ENCODE measurements at regions not wholly inside any gene's neighbourhood (a gene's known extent, or its start where the extent isn't known, plus 50 kb on each side); places are given as distances from the start of the nearest gene placed in this dataset.

DNA sequence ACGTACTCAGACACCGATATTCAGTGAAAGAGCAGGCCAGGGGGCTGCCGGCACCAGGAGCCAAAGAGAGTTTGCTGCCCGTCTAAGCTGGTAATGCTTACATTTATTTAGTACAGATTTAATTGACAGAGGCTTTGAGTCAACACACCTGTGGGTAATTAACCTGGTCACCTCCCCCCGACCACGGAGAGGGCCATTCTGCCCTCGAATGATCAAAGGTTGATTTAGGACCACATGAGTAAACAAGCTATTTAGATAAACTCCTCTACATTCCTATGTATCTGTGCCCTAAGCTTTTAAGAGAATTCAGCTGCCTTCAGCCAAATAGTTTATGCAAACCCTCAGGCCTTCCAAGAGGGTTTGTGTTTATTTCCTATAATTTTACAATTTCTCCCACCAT is 164.8 kb downstream of the IPMK start:
- TF ChIP-seq PPARA (CRISPR knock-in tag; IDR thresholded peaks at IDR 0.05; ENCODE audit: borderline replicate concordance) (no peak), RARB (CRISPR knock-in tag; IDR thresholded peaks at IDR 0.05) (no peak), OSR1 (CRISPR knock-in tag; IDR thresholded peaks at IDR 0.05) (no peak), ZFP30 (CRISPR knock-in tag; IDR thresholded peaks at IDR 0.05) (no peak)
- TF ChIP-seq, protein P1, sequence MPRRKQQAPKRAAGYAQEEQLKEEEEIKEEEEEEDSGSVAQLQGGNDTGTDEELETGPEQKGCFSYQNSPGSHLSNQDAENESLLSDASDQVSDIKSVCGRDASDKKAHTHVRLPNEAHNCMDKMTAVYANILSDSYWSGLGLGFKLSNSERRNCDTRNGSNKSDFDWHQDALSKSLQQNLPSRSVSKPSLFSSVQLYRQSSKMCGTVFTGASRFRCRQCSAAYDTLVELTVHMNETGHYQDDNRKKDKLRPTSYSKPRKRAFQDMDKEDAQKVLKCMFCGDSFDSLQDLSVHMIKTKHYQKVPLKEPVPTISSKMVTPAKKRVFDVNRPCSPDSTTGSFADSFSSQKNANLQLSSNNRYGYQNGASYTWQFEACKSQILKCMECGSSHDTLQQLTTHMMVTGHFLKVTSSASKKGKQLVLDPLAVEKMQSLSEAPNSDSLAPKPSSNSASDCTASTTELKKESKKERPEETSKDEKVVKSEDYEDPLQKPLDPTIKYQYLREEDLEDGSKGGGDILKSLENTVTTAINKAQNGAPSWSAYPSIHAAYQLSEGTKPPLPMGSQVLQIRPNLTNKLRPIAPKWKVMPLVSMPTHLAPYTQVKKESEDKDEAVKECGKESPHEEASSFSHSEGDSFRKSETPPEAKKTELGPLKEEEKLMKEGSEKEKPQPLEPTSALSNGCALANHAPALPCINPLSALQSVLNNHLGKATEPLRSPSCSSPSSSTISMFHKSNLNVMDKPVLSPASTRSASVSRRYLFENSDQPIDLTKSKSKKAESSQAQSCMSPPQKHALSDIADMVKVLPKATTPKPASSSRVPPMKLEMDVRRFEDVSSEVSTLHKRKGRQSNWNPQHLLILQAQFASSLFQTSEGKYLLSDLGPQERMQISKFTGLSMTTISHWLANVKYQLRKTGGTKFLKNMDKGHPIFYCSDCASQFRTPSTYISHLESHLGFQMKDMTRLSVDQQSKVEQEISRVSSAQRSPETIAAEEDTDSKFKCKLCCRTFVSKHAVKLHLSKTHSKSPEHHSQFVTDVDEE (CRISPR knock-in tag; IDR thresholded peaks at IDR 0.05), result no peak
- TF ChIP-seq, protein P2, sequence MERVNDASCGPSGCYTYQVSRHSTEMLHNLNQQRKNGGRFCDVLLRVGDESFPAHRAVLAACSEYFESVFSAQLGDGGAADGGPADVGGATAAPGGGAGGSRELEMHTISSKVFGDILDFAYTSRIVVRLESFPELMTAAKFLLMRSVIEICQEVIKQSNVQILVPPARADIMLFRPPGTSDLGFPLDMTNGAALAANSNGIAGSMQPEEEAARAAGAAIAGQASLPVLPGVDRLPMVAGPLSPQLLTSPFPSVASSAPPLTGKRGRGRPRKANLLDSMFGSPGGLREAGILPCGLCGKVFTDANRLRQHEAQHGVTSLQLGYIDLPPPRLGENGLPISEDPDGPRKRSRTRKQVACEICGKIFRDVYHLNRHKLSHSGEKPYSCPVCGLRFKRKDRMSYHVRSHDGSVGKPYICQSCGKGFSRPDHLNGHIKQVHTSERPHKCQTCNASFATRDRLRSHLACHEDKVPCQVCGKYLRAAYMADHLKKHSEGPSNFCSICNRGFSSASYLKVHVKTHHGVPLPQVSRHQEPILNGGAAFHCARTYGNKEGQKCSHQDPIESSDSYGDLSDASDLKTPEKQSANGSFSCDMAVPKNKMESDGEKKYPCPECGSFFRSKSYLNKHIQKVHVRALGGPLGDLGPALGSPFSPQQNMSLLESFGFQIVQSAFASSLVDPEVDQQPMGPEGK (CRISPR knock-in tag; IDR thresholded peaks at IDR 0.05; ENCODE audit: borderline replicate concordance), result no peak
- TF ChIP-seq, protein P3, sequence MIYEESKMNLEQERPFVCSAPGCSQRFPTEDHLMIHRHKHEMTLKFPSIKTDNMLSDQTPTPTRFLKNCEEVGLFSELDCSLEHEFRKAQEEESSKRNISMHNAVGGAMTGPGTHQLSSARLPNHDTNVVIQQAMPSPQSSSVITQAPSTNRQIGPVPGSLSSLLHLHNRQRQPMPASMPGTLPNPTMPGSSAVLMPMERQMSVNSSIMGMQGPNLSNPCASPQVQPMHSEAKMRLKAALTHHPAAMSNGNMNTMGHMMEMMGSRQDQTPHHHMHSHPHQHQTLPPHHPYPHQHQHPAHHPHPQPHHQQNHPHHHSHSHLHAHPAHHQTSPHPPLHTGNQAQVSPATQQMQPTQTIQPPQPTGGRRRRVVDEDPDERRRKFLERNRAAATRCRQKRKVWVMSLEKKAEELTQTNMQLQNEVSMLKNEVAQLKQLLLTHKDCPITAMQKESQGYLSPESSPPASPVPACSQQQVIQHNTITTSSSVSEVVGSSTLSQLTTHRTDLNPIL (CRISPR knock-in tag; IDR thresholded peaks at IDR 0.05; ENCODE audit: low read depth), result no peak
